K562 (cell line): ENCODE measurements at regions not wholly inside any gene's neighbourhood (a gene's known extent, or its start where the extent isn't known, plus 50 kb on each side); places are given as distances from the start of the nearest gene placed in this dataset.

ENCODE experiments used
- ATAC-seq: fragments of 200-7000 bp; cut with Tn5 transposase; 3 replicates; pipeline ENCODE4 v1.9.1; 2020; ENCODE audit warnings: moderate library complexity
- BruUV-seq: library from RNA; stranded (reverse); fragments of 400-500 nt; replicated peaks from 2 replicates; lab custom pipeline; 2021; lab: Mats Ljungman, UMichigan
- CTCF ChIA-PET: fragments of 300-600 bp; formaldehyde crosslinking; extraction: SDS; loops from one replicate; lab custom pipeline; 2021; ENCODE audit warnings: low intra/inter-chr PET ratio; lab: Yijun Ruan, JAX
- POLR2A ChIA-PET: fragments of 300-600, 350-650 bp; sonication (Branson Sonifier 250); formaldehyde crosslinking; extraction: SDS; loops from one replicate; lab custom pipeline; 2021; ENCODE audit warnings: antibody characterized with exemption, inconsistent platforms; lab: Yijun Ruan, JAX
- DNase-seq, 4 experiments: peaks; one replicate each; pipeline versions ENCODE4 v3.0.0 to v3.0.0-alpha.2; 2011 to 2018; ENCODE audit warnings: low spot score in 3 of 4, mixed read lengths in 3 of 4; ENCODE audit errors: extremely low read depth in 1 of 4
- FAIRE-seq: peaks from 2 replicates; lab custom pipeline; 2011; peaks lifted over from hg19 to GRCh38; lab: Jason Lieb, UNC
- H2AFZ ChIP-seq: 2 replicates; pipeline ENCODE4 v1.6.0; 2011; ENCODE audit warnings: low read depth, low read length, control low read depth, inconsistent platforms
- H3K27ac ChIP-seq: fragments of 200-600 bp; 3 replicates; pipeline ENCODE4 v1.8.0; 2011; ENCODE audit warnings: low read depth, mild to moderate bottlenecking, control low read depth, inconsistent platforms, low read length, moderate library complexity, mixed read lengths; ENCODE audit errors: extremely low read depth
- H3K27me3 ChIP-seq, 2 experiments: fragments of 300-600 bp in 1 of 2; 2 replicates in 1 of 2; 3 replicates in 1 of 2; pipeline versions ENCODE4 v1.6.0 to v1.8.0; 2011; ENCODE audit warnings: inconsistent platforms in 2 of 2, low read length in 2 of 2, mild to moderate bottlenecking in 1 of 2, mixed read lengths in 1 of 2, moderate library complexity in 1 of 2; ENCODE audit not compliant: control insufficient read depth in 2 of 2, insufficient read depth in 2 of 2
- H3K36me3 ChIP-seq: fragments of 300-600 bp; 3 replicates; pipeline ENCODE4 v1.8.0; 2011; ENCODE audit warnings: mild to moderate bottlenecking, low read length, inconsistent platforms; ENCODE audit not compliant: control insufficient read depth, insufficient read depth
- H3K4me1 ChIP-seq, 2 experiments: fragments of 200-600 bp in 1 of 2; replicated peaks in 1 of 2; 2 replicates in 1 of 2; 3 replicates in 1 of 2; pipeline versions ENCODE4 v1.5.1 to v1.8.0; 2011; ENCODE audit warnings: inconsistent platforms in 2 of 2, low read length in 2 of 2, mild to moderate bottlenecking in 1 of 2, mixed read lengths in 1 of 2, moderate library complexity in 1 of 2; ENCODE audit not compliant: control insufficient read depth in 2 of 2, insufficient read depth in 2 of 2
- H3K4me2 ChIP-seq: 2 replicates; pipeline ENCODE4 v1.6.1; 2011; ENCODE audit warnings: low read length, control low read depth, inconsistent platforms, mixed read lengths; ENCODE audit not compliant: insufficient read depth
- H3K4me3 ChIP-seq: fragments of 200-600 bp; sonication (generic), shearing (Covaris generic); 2 replicates; pipeline ENCODE4 v1.5.1; 2016; ENCODE audit warnings: control low read depth, inconsistent platforms
- H3K79me2 ChIP-seq: fragments of 200-600 bp; 3 replicates; pipeline ENCODE4 v1.8.0; 2011; ENCODE audit warnings: low read length, inconsistent platforms; ENCODE audit not compliant: control insufficient read depth, insufficient read depth
- H3K9ac ChIP-seq, 2 experiments: 2 replicates each; pipeline versions ENCODE4 v1.6.0 to v1.6.1; 2011; ENCODE audit warnings: low read depth in 2 of 2, low read length in 2 of 2, control low read depth in 1 of 2, inconsistent platforms in 1 of 2, mild to moderate bottlenecking in 1 of 2, mixed read lengths in 1 of 2; ENCODE audit not compliant: insufficient read depth in 1 of 2
- H3K9me1 ChIP-seq: one replicate; pipeline ENCODE4 v1.6.0; 2011; ENCODE audit warnings: inconsistent platforms, mild to moderate bottlenecking, low read length, moderate library complexity; ENCODE audit not compliant: control insufficient read depth, insufficient read depth
- H3K9me3 ChIP-seq: replicated peaks from 2 replicates; pipeline ENCODE4 v1.5.1; 2011; ENCODE audit warnings: low read depth, low read length, inconsistent platforms; ENCODE audit not compliant: control insufficient read depth, insufficient read depth
- H4K20me1 ChIP-seq: replicated peaks from 2 replicates; pipeline ENCODE4 v1.6.1; 2011; ENCODE audit warnings: low read length, inconsistent platforms, mixed read lengths; ENCODE audit not compliant: control insufficient read depth, insufficient read depth
- C11orf30 ChIP-seq: fragments of 450-650 bp; IDR thresholded peaks from 2 replicates; pipeline ENCODE4 v1.6.1; 2016; ENCODE audit warnings: low read depth, mild to moderate bottlenecking
- CREBBP ChIP-seq: IDR thresholded peaks from one replicate; pipeline ENCODE4 v1.6.1; 2012; ENCODE audit warnings: low read depth, mild to moderate bottlenecking, control low read depth, inconsistent platforms, low read length
- CUX1 ChIP-seq: fragments of 200-800 bp; sonication (Bioruptor generic); IDR thresholded peaks from 2 replicates; pipeline ENCODE4 v1.6.1; 2016; ENCODE audit warnings: missing genetic modification characterization, missing compliant biosample characterization
- FOXK1 ChIP-seq: sonication (generic); formaldehyde crosslinking; IDR thresholded peaks from 2 replicates; pipeline ENCODE4 v1.8.0; 2022; ENCODE audit warnings: missing genetic modification reagents, mild to moderate bottlenecking, borderline replicate concordance
- IRF2 ChIP-seq: sonication (generic); formaldehyde crosslinking; IDR thresholded peaks from 2 replicates; pipeline ENCODE4 v1.8.1; 2022; ENCODE audit warnings: mild to moderate bottlenecking, missing genetic modification reagents
- MAFF ChIP-seq: IDR thresholded peaks from 2 replicates; pipeline ENCODE4 v1.6.1; 2012; ENCODE audit warnings: low read length, improper control_type of control experiment
- MAFG ChIP-seq: fragments of 450-650 bp; conservative IDR thresholded peaks from 2 replicates; pipeline ENCODE4 v1.6.1; 2016; ENCODE audit warnings: missing genetic modification characterization, missing compliant biosample characterization
- MAFK ChIP-seq: IDR thresholded peaks from 2 replicates; pipeline ENCODE4 v1.6.1; 2011; ENCODE audit warnings: low read length, improper control_type of control experiment
- NR3C1 ChIP-seq: sonication (generic); formaldehyde crosslinking; IDR thresholded peaks from 2 replicates; pipeline ENCODE4 v1.8.1; 2022; ENCODE audit warnings: missing genetic modification reagents
- POLR2B ChIP-seq: fragments of 450-650 bp; IDR thresholded peaks from 2 replicates; pipeline ENCODE4 v1.6.1; 2018; ENCODE audit warnings: low read depth; ENCODE audit not compliant: partially characterized antibody
- SETDB1 ChIP-seq: IDR thresholded peaks from one replicate; pipeline ENCODE4 v1.6.1; 2012; ENCODE audit warnings: low read length, control low read depth, inconsistent platforms
- ZNF24 ChIP-seq: fragments of 450-650 bp; IDR thresholded peaks from 2 replicates; pipeline ENCODE4 v1.6.1; 2016
- ZNF316 ChIP-seq: fragments of 450-650 bp; IDR thresholded peaks from 2 replicates; pipeline ENCODE4 v1.6.1; 2016
- WGBS: fragments of 100-300 bp; shearing (Covaris generic); methylation state at CpG from one replicate; pipeline ENCODE4 v1.1.6; 2016; ENCODE audit warnings: low coverage, mixed read lengths; ENCODE audit not compliant: insufficient coverage; ENCODE audit errors: missing lambda C conversion rate; 5-methylcytosine and 5-hydroxymethylcytosine counted together
- in situ Hi-C: fragments of 300-500 bp; cut with MboI; formaldehyde crosslinking; loops from 4 replicates; pipeline ENCODE4 v1.15.0; 2018; ENCODE audit warnings: inconsistent platforms, mixed read lengths
- intact Hi-C: fragments of 100-400 bp; cut with micrococcal nuclease; formaldehyde crosslinking; loops from 2 replicates; pipeline ENCODE4 v1.14.2; 2022

GRCh38 chr12:40435251-40435650, 210.5 kb downstream of the LRRK2 start:
- Histone ChIP-seq H4K20me1 (no peaks in the 10 kb centered on the region), H3K4me2 (no peak overlapping the region), H3K9ac (no peak overlapping the region), H3K36me3 (no peaks in the 10 kb centered on the region), H3K79me2 (no peaks in the 10 kb centered on the region), H3K27me3 (no peaks in the 10 kb centered on the region), H3K9me1 (no peaks in the 10 kb centered on the region), H2AFZ (no peak overlapping the region), H3K4me1 (no peaks in the 10 kb centered on the region), H3K4me3 (no peak overlapping the region), H3K9me3 (no peaks in the 10 kb centered on the region), H3K27ac (no peak overlapping the region)
- in situ Hi-C loops, result no loop called here
- peak; percentile 63; the same call in 1 of the 2 replicates for TF ChIP-seq MAFK
- TF ChIP-seq NR3C1 (CRISPR knock-in tag), result no peak
- TF ChIP-seq C11orf30, result peak; percentile 34; the same call in 1 of the 2 replicates
- peak; percentile 63 for TF ChIP-seq MAFG (tag)
- TF ChIP-seq MAFF, result peak; percentile 68
- TF ChIP-seq ZNF316, result peak; percentile 72
- WGBS, result 0% methylated on average over 2 of the region's 2 CpGs
- CTCF ChIA-PET, result interaction anchor here (0.6 kb wide), 1 partner anchor 86 kb away, joined by 8 read pairs; no protein-coding TSS in a partner anchor
- no TSS peak for BruUV-seq
- POLR2A ChIA-PET, result no interaction called here
- intact Hi-C loops, result no loop called here
- ATAC-seq, result no peak
- FAIRE-seq, result no peak
- no peak for DNase-seq

- no peaks in the 10 kb centered on the region for H3K36me3 ChIP-seq
- 13% methylated on average over 2 of the region's 2 CpGs for WGBS
- in situ Hi-C loops, result no loop called here
- TF ChIP-seq FOXK1 (no peak), SETDB1 (no peak), CUX1 (CRISPR knock-in tag) (no peak), IRF2 (no peak), POLR2B (no peak), ZNF24 (no peak), CREBBP (no peak)
Observed at GRCh38 chr12:40435951-40436350, 211.2 kb downstream of the LRRK2 start.

More at GRCh38 chr12:40435951-40436350, 211.2 kb downstream of the LRRK2 start:
- H4K20me1 ChIP-seq, result no peaks in the 10 kb centered on the region
- DNase-seq (no peak), FAIRE-seq (no peak), ATAC-seq (no peak)
- no peaks in the 10 kb centered on the region for H3K79me2 ChIP-seq
- ChIA-PET CTCF (interaction anchor here (0.6 kb wide), 1 partner anchor 86 kb away, joined by 8 read pairs; no protein-coding TSS in a partner anchor), POLR2A (no interaction called here)
- H3K9me3 ChIP-seq, result no peaks in the 10 kb centered on the region
- H3K27me3 ChIP-seq, result no peaks in the 10 kb centered on the region
- intact Hi-C loops, result no loop called here
- no peak overlapping the region for H3K9ac ChIP-seq
- no peaks in the 10 kb centered on the region for H3K9me1 ChIP-seq
- no TSS peak for BruUV-seq
- H3K4me2 ChIP-seq, result no peak overlapping the region
- H2AFZ ChIP-seq, result no peak overlapping the region
- no peak overlapping the region for H3K27ac ChIP-seq
- no peak overlapping the region for H3K4me3 ChIP-seq
- H3K4me1 ChIP-seq, result no peaks in the 10 kb centered on the region
